SHP77 treated with DMSO at 0.1 percent for 48 hours (cell line): ENCODE measurements at regions not wholly inside any gene's neighbourhood (a gene's known extent, or its start where the extent isn't known, plus 50 kb on each side); places are given as distances from the start of the nearest gene placed in this dataset.

Experiments
- DNase-seq: peaks from one replicate; lab custom pipeline; 2025; lab: John Stamatoyannopoulos, UW

GRCh38 chr15:31555022-31555421 is 228.4 kb downstream of the KLF13 start:
- no peak for DNase-seq

- no peak for DNase-seq
Measured at GRCh38 chr15:31556494-31557150, 230.0 kb downstream of the KLF13 start.

- no peak for DNase-seq
Measured at GRCh38 chr15:31557899-31558298, 231.3 kb downstream of the KLF13 start.

GRCh38 chr15:31558840-31559239 is 232.2 kb downstream of the KLF13 start:
- DNase-seq, result no peak

GRCh38 chr15:31559786-31560185 is 233.2 kb downstream of the KLF13 start:
- no peak for DNase-seq

- DNase-seq, result no peak
Measured at GRCh38 chr15:31560643-31561042, 234.0 kb downstream of the KLF13 start.

- DNase-seq, result no peak
Measured at GRCh38 chr15:31561156-31561555, 234.5 kb downstream of the KLF13 start.

GRCh38 chr15:31563001-31563400 is 236.4 kb downstream of the KLF13 start:
- DNase-seq, result no peak

GRCh38 chr15:31563421-31563820 is 236.8 kb downstream of the KLF13 start:
- DNase-seq, result no peak

- DNase-seq, result no peak
Measured at GRCh38 chr15:31567861-31568260, 241.2 kb downstream of the KLF13 start.

GRCh38 chr15:31569836-31570235 is 243.2 kb downstream of the KLF13 start:
- DNase-seq, result no peak

GRCh38 chr15:31570591-31570990 is 244.0 kb downstream of the KLF13 start:
- no peak for DNase-seq

- peak; percentile 7 for DNase-seq
Measured at GRCh38 chr15:31571676-31572075, 245.0 kb downstream of the KLF13 start.

GRCh38 chr15:31573759-31574158 is 247.1 kb downstream of the KLF13 start:
- no peak for DNase-seq

- no peak for DNase-seq
Measured at GRCh38 chr15:31574766-31575165, 248.1 kb downstream of the KLF13 start.

GRCh38 chr15:31577108-31577507 is 250.5 kb downstream of the KLF13 start:
- no peak for DNase-seq

GRCh38 chr15:31579282-31579681 is 252.6 kb downstream of the KLF13 start:
- no peak for DNase-seq

GRCh38 chr15:31579976-31580375 is 253.3 kb downstream of the KLF13 start:
- DNase-seq, result no peak

- DNase-seq, result no peak
Measured at GRCh38 chr15:31584195-31584594, 257.6 kb downstream of the KLF13 start.

- no peak for DNase-seq
Measured at GRCh38 chr15:31585240-31585639, 258.6 kb downstream of the KLF13 start.

- DNase-seq, result no peak
Measured at GRCh38 chr15:31586841-31587240, 260.2 kb downstream of the KLF13 start.

- DNase-seq, result no peak
Measured at GRCh38 chr15:31587583-31587982, 260.9 kb downstream of the KLF13 start.

- no peak for DNase-seq
Measured at GRCh38 chr15:31590609-31591008, 264.0 kb downstream of the KLF13 start.

GRCh38 chr15:31591908-31592307 is 265.3 kb downstream of the KLF13 start:
- DNase-seq, result no peak
